Fibroblast of upper back skin (primary cell): ENCODE measurements at regions not wholly inside any gene's neighbourhood (a gene's known extent, or its start where the extent isn't known, plus 50 kb on each side); places are given as distances from the start of the nearest gene placed in this dataset.
"Not testable (repeated sequence)": the region's sequence is repeated elsewhere in the genome, so short reads cannot be mapped to it uniquely, and the experiment has no call there.

Source experiments
- DNase-seq: peaks from one replicate; pipeline ENCODE4 v3.0.0-alpha.2; 2013

GRCh38 chr3:194189243-194189791, 53.4 kb downstream of the HES1 start:
- DNase-seq, result peak; percentile 83

- not testable (repeated sequence) for DNase-seq
These were observed 55.9 kb downstream of the HES1 start for GRCh38 chr3:194191850-194192249.

DNA sequence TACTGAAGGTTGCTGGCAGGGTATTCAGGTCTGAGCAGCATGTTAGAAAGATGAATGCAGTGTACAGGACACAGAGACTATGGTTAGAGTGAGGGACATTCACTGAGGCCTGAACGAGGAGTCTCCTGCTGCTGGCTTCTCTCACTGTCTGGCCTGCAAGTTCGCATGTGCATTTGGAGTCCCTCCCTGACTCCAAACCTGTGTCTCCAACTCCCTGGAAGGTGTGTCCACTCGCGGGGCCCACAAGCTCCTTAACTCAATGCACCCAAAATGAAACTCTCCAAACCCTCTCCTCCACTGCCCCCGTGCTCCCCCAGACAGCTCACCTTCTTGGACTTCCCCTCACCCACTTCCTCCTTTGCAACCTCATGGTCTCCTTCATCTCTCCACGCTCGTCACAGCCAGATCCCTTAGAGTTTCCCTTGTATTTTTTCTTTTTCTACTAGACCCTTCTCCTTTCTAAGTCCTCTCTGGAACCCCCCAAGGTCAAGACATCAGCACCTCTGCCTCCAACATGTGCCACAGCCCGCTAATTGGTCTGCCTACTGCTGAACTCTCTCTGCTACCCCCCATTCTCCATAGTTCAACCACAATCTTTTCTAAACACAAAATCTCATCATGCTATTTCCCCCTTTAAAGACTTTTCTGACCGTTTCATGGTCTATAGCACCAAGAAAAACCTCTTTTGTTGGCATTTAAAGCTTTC, 58.3 kb downstream of the HES1 start:
- DNase-seq, result no peak

GRCh38 chr3:194194757-194195085, 58.8 kb downstream of the HES1 start:
- DNase-seq, result no peak

GRCh38 chr3:194195611-194196010, 59.7 kb downstream of the HES1 start:
- DNase-seq, result no peak

DNA sequence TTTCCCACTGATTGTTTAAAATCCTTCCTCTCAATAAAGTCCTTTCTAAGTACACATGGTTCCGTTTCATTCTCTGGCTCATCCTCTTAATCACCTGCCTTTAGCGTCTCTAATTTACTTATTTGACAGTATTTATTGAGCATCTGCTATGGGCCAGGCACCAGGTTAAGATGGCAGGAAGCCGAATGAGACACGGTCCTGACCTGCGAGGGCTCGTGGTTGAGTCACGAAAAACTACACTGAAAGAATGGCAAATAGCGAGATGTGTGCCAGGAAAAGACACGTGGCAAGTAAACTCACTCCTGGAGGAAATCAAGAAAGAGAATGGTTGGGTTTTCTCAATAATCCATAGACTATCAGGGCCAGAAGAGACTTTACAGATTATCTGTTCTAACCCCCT, 60.9 kb downstream of the HES1 start:
- DNase-seq, result no peak

GRCh38 chr3:194197396-194197960, 61.5 kb downstream of the HES1 start:
- DNase-seq, result no peak

- DNase-seq, result no peak
These were observed 62.2 kb downstream of the HES1 start for GRCh38 chr3:194197981-194198695.

DNA sequence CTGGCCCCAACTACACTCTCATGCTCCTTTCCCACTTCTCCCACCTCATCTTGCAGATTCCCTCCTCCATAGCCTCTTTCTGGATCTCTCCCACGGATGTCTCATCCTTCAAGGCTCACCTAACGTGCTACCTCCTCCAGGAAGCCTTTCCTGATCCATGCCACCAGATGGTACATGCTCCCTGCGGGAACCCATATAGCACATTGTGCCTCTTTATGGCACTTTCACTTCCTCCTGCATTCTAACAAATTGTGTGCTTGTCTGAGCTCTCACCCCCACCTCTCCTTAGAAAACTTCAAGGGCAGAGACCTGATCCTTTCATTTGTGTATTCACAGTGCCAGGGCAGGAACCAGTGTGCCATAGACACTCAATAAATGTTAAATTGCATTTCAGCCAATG, 63.0 kb downstream of the HES1 start:
- DNase-seq, result no peak

GRCh38 chr3:194200422-194201081, 64.6 kb downstream of the HES1 start:
- no peak for DNase-seq

GRCh38 chr3:194201953-194202666, 66.2 kb downstream of the HES1 start:
- no peak for DNase-seq

DNA sequence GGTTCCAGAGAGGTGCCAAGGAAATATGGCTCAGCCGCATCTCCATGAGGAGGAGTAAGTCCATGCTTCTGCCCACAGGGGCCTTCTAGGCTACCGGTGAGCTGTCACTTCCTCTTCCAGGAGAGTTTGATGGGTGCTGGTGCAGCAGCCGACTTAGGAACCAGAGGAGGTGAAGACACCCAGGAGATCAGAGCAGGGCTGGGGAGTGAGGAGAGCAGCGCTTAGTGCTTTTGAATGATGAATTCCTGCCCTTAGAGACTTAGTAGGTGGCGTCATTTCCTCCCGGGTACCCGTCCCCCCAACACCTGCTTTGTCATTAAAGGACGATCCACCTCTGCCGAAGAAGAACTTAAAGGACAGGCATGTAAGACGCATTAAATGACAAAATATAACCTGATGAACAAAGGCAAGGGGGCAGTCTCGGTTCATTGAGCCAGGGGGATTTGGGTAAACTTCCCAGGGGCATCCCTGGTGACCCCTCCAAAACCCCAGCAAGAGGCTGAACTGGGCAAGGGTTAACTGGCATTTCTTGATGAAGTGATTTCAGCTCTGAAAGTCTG, 67.6 kb downstream of the HES1 start:
- DNase-seq, result no peak

- no peak for DNase-seq
These were observed 68.4 kb downstream of the HES1 start for GRCh38 chr3:194204042-194204987.

GRCh38 chr3:194205675-194206133, 69.8 kb downstream of the HES1 start:
- peak; percentile 57 for DNase-seq

GRCh38 chr3:194206320-194206719, 70.4 kb downstream of the HES1 start:
- peak; percentile 51 for DNase-seq

DNA sequence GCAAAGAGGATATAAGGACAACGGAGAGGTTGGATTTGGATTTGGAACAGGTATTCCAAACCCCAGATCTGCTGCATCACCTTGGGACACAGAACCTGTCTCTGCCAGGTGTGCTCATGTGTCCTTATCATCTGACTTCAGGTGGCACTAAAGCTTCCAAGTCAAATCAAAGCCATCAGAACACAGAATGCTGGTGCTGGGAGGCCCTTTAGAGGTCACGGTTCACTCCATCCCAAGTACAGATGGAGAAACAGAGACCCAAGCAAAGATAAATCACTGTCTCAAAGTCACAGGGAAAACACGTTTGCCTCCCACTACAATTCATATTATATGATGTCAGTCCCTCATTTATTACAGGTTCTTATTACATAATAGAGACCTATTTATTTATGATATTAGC, 72.8 kb downstream of the HES1 start:
- DNase-seq, result no peak

- no peak for DNase-seq
These were observed 76.4 kb downstream of the HES1 start for GRCh38 chr3:194212161-194212844.

DNA sequence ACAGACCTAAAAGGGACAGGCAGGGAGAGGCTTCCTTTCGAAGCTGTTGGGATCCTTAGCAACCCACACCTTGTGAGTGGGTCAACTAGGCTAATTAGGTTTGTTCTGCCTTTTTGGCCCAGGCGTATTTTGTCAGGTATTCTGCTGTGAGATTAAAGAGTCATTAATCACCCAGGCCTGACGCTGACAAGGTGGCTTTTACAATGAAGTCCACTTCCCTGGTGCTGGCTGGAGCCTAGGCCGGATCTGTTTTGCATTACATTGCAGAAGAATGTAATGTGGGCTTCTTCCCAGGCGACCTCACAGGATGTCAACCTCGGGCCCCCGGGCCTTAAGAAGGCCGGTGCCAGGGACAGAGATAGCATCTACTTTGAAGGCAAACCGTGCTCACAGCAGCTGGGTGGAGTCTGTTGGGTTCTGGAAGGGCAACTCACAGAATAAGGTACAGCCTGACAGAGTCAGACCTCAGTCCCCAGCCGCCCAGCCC, 76.9 kb downstream of the HES1 start:
- peak; percentile 46 for DNase-seq

- DNase-seq, result no peak
These were observed 79.4 kb downstream of the HES1 start for GRCh38 chr3:194215392-194215791.
